NCI-H510A treated with DMSO at 0.1 percent for 48 hours (cell line): ENCODE measurements at regions not wholly inside any gene's neighbourhood (a gene's known extent, or its start where the extent isn't known, plus 50 kb on each side); places are given as distances from the start of the nearest gene placed in this dataset.

Source experiments
- DNase-seq: peaks from one replicate; lab custom pipeline; 2025; lab: John Stamatoyannopoulos, UW

DNA sequence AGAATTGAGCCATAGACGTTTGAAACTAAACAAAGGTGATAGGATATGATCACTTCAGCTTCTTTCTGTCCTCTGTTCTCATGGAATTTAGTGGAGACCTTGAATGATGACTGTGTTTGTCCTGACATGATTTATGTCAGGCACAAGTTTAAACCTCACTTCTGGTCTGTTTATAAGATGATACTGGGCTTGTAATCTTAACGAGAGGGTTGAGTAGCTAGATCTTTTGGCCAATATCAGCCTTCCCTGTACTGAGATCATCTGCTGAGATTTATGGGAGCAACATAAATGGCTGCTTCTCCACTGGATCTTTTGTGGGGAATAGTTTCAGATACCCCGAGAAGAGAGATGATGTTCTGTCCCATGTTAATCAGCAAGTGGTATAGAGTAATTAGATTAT, 121.8 kb upstream of the OBI1 start:
- no peak for DNase-seq

- no peak for DNase-seq
These were observed 120.7 kb upstream of the OBI1 start for GRCh38 chr13:78779608-78780007.

GRCh38 chr13:78777976-78778375, 119.0 kb upstream of the OBI1 start:
- no peak for DNase-seq

DNA sequence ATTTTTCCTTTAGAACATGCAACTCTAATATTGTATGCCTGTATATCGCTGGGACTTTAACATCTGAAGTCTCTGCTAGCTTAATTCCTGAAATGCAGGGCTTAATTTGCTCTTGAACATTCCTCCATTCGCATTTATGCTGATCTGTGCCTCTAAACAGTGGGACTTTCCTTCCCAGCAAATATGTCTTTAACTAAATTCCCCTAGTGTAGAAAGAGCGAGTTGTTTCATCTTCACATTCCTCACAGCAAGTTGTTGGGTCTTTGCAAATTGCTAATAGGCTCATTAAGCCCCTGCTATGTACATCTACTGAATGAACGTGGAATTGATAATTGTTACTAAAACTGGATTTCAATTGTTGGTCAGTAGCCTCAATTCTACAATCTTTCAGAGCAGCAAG, 118.4 kb upstream of the OBI1 start:
- no peak for DNase-seq

GRCh38 chr13:78772933-78773332, 114.0 kb upstream of the OBI1 start:
- no peak for DNase-seq

- DNase-seq: no peak
These were observed 111.6 kb upstream of the OBI1 start for GRCh38 chr13:78770601-78771000.

DNA sequence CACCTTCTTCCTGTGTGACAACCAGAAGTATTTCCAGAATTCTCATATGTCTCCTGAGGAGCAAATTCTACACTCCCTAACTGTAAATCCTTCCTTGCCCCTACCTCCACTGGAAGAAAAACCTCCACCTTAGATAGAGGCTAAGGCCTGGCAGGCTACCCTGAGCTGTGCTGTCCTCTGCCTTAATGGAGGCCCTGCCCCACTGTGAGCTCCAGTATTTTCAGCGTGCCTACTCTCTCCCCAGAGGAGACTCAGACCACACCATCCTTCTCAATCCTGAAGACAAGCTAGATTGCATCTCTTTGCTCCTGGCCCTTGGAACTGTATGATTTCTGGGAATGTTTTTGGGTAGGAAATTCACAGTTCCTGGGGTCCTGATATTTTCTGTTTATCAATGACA, 110.0 kb upstream of the OBI1 start:
- DNase-seq: no peak

DNA sequence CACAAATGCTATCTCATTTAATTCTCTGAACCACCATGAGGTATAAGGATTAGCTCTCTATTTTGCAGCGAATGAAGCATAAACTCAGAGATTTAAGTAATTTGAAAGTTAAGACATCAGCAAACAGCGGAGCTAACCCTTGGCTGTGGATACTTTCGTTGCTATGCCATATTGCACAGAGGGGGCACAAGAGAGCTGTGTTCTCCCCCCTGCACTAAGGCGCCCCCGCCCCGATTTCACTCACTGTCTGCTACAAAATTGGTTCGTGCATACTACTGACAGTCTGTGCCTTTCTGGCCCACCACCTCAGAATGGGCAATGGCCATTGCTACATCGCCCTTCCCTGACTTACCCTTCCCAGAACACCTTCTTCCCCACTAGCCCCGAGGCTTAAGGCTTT, 105.7 kb upstream of the OBI1 start:
- no peak for DNase-seq

GRCh38 chr13:78762825-78763224, 103.9 kb upstream of the OBI1 start:
- no peak for DNase-seq

GRCh38 chr13:78759704-78760103, 100.7 kb upstream of the OBI1 start:
- no peak for DNase-seq

GRCh38 chr13:78758549-78758948, 99.6 kb upstream of the OBI1 start:
- DNase-seq: no peak

- DNase-seq: no peak
These were observed 94.5 kb upstream of the OBI1 start for GRCh38 chr13:78753435-78753834.

- DNase-seq: no peak
These were observed 91.8 kb upstream of the OBI1 start for GRCh38 chr13:78750735-78751134.

DNA sequence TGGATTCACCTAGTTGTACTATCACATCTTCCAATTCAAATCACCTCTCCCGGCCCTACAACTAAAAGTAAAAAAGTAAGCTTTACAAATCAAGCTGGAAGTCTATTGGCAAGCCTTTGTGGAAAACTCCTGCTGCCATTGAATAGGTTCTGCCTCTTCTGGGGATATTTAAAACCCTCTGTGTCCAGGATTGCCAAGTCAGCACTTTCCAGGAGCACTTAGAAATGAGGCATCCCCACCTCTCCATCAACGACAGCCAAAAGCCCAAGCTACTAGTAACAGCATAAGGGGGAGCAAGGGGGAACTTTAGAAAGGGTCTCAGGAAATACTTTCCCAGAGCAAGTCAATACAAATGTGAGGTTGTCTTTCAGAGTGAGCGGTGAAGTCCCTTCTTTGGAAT, 85.0 kb upstream of the OBI1 start:
- DNase-seq: no peak

GRCh38 chr13:78742659-78743058, 83.7 kb upstream of the OBI1 start:
- peak; percentile 4 for DNase-seq

GRCh38 chr13:78736142-78736541, 77.2 kb upstream of the OBI1 start:
- DNase-seq: no peak

DNA sequence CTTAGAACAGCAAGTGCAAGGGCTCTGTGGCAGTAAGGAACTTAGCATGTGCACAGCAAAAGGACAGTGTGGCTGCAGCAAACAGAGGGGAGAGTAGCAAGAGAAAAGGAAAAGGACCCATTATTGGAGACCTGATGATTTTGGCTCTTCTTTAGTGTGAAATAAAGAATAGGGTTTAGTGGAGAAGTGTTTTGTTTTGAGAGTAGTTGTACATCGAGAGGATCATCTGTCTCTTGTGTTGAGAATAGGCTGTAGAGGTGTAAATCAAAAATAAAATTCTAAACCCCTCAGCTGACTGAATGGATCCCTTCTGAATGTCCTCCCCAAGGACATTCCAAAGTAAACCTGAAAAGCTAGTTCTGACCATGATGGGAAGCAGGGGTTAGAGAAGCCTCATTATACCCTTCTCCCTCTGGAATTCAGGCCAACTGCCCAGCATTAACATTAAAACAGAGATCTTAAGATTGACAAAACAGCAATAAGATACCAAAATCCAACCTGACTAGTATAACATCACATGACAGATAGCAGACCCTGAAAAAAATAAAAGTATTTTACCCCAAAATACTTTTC, 73.6 kb upstream of the OBI1 start:
- no peak for DNase-seq

DNA sequence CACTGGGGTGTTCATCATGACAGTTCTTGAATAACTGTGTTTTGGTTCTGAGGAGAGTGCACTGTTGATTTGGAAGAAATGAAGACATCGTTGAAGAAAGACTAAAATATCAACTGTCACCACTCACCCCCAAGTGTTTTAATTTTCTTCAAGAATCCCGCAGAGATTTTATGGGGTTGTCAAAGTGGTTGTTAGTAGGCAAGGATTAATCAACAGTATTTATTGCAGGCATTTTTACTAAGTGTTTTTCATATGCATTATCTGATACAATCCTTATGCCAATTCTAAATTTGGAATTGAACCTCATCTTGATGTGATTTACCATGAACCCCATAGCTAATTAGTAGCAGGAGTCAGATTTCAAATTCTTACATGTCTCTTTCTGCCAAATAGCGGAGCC, 63.7 kb upstream of the OBI1 start:
- DNase-seq: no peak

DNA sequence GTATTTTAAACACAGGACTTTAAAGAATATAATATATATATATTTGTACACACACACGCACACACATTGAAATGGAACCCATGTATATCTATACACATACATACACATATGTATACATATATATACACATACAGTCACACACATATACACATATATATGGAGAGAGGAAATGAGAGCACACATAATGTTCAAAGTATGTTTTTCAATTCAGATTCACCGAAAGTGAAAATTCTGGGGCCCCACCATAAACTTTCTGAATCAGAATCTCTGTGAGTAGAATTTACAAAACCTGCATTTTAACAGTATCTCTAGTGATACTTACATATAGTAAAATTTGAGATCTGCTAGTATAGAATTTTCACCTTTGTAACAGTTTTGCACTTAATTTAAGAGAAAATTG, 60.4 kb upstream of the OBI1 start:
- no peak for DNase-seq

DNA sequence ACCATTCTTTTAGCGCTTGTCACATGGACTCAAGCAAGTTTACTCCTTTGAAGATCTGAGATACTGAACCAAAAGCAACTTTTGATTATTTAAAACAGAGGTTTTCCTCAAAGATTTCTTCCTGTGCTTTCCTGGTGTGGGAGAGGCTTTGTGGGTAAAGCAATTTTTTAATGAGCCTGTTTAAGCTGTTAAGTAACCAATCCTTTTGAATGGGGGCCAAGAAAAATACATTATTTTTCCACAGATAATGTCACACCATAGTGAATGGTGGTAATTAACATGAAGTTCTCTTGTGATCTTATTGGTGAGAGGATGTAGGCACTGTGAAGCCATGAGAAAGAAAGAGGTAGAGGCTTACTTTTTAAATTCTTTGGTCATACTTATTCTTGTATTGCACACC, 55.8 kb upstream of the OBI1 start:
- no peak for DNase-seq

GRCh38 chr13:78712831-78713230, 53.9 kb upstream of the OBI1 start:
- DNase-seq: no peak

DNA sequence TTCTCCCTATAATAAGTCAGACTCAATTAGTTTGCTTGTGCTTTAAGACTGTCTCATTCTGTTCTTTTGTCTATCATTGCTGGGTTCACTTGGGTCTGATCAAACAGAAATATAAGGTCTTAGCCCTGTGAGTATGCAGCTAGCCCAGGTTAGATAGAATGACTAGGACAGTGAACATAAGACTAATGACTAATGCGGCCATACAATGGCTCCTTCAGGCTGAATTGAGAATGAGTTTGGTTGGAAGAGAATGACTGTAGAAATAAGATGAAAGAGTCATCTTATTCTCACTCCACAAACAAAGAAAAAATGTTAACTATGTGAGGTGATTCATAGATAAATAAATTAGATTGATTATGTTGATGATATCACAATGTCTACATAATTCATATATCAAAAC, 50.1 kb upstream of the OBI1 start:
- DNase-seq: no peak
